Prostate gland (tissue), 2 donors: ENCODE measurements at regions not wholly inside any gene's neighbourhood (a gene's known extent, or its start where the extent isn't known, plus 50 kb on each side); places are given as distances from the start of the nearest gene placed in this dataset.

Experiments
- POLR2A ChIP-seq: fragments of 450-650 bp; IDR thresholded peaks from one replicate; pipeline ENCODE4 v1.6.1; 2016; ENCODE audit warnings: antibody characterized with exemption, mild to moderate bottlenecking
- TF ChIP-seq, protein P1 (sequence below), 4 experiments: fragments of 200-600 bp in 2 of 4; fragments of 450-650 bp in 2 of 4; sonication (generic) in 2 of 4; IDR thresholded peaks; 1 replicate in 3 of 4; 2 replicates in 1 of 4; pipeline ENCODE4 v1.5.1; 2016 to 2019; ENCODE audit warnings: antibody characterized with exemption in 4 of 4, mild to moderate bottlenecking in 2 of 4, moderate library complexity in 2 of 4

- TF ChIP-seq, protein P1, sequence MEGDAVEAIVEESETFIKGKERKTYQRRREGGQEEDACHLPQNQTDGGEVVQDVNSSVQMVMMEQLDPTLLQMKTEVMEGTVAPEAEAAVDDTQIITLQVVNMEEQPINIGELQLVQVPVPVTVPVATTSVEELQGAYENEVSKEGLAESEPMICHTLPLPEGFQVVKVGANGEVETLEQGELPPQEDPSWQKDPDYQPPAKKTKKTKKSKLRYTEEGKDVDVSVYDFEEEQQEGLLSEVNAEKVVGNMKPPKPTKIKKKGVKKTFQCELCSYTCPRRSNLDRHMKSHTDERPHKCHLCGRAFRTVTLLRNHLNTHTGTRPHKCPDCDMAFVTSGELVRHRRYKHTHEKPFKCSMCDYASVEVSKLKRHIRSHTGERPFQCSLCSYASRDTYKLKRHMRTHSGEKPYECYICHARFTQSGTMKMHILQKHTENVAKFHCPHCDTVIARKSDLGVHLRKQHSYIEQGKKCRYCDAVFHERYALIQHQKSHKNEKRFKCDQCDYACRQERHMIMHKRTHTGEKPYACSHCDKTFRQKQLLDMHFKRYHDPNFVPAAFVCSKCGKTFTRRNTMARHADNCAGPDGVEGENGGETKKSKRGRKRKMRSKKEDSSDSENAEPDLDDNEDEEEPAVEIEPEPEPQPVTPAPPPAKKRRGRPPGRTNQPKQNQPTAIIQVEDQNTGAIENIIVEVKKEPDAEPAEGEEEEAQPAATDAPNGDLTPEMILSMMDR (IDR thresholded peaks at IDR 0.05) = no peak
- TF ChIP-seq POLR2A = no peak
These were observed 188.1 kb upstream of the CACNA1E start for GRCh38 chr1:181295217-181295616.
